ENCODE measurements at regions not wholly inside any gene's neighbourhood (a gene's known extent, or its start where the extent isn't known, plus 50 kb on each side); places are given as distances from the start of the nearest gene placed in this dataset.
A peak's percentile ranks its signal among the peaks of the same experiment; 100 is the strongest.

DNA sequence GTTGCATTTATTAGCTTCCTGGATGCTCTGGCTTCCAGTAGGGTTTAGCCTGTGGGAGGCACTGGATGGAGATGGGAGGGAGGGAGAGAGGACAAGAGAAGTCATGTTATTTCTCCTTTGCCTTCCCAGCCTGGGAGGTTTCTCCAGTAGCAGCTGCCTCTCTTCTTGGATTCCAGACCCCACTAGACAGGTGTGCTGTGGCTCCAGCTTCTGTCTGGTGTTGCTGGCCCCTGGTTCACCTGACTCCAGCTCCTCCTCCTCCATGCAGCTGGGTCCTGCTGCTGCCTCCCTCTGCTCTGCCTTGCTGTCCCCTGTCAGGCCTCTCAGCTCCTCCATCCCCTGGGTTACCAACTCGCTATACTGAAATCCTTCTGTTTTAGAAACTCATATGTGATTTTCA, 188.9 kb upstream of the TNP1 start:
- DNase-seq = no peak

DNA sequence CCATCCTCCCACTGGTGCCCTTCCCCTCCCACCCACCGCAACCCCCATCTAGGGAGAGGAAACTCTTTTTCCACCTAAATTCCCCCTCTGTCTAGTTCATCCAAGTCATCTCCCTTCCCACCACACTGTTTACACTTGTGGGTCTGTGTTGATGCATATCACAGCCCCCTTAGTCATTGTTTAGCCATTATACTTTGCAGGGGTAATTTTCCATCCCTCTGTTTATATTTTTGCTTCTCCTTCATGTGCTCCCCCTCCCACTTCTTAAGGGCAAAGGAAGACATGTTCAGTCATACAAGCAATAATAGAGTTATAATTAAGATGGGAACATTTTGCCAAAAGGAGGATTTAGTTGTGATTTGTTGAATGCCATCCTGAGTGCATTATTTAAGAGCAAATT, 187.8 kb upstream of the TNP1 start:
- no peak for DNase-seq

DNA sequence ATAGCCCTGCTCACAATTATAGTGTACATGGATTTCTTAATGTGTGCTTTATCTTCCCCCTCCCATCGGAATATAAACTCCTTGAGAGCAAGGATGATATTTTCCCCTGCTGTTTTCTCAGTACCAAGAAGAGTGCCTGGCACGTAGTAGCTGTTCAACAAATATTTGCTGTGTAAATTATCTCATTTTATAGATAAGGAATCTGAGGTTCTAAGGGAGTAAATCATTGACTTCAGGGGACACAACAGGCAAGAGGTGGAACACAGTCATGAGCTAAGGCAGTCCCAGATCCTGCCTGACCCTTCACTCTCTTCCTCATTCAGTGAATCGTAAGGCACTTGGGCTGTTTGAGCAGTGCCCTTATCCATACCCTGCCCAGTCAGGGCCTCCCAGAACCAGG, 187.3 kb upstream of the TNP1 start:
- no peak for DNase-seq

DNA sequence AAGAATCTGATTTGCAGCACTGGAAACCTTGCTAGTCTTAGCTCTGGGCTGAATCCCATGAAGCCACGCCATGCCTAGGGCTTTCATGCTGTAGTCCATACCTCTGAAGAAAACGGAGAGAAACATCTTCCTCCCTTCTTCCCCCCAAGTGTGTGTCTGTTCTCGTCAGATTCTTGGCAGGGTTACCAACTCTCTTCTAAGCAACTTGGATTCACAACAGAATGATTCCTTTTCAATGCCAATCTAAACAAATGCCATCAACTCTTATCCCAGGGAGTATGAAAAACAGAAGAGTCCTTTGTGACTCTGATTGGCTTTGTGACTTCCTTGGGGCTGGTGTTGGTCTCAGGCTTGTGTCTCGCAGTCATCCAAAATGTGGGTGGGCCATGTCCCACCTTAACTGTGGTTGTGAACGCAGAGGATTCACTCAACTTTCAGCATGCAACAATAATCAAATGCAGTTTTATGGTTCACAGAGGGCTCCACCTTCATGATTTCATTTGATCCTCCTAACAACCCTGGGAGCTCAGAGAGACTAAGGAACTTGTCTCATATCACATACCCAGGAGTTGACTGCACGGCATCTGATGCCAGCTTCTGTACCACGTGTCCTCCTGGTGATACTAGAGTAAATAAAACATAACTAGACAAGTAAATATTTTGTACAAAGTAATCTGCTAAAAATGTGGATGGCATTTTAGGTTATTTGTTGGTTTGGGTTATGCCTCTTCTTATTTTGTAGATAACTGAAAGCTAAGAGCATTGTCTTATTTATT, 186.0 kb upstream of the TNP1 start:
- no peak for DNase-seq

DNA sequence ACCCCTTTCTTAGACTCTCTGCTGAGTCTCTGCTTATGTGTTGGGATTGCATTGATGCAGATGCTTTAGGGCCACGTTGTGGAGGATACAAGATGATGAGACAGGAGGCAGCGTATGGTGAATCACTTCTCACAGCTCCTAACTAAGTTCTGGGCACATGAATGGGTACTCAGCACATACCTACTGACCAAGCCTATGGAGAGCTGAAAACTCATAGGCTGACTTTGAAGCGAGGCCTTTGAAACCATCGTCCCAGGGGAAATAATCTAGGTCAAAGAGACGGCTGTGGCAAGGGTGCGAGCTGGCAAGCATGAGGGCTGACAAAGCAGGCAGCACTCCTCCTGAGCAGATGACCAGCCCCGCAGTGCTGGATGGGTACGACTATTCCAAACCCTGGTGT, 180.2 kb upstream of the TNP1 start:
- DNase-seq = no peak

DNA sequence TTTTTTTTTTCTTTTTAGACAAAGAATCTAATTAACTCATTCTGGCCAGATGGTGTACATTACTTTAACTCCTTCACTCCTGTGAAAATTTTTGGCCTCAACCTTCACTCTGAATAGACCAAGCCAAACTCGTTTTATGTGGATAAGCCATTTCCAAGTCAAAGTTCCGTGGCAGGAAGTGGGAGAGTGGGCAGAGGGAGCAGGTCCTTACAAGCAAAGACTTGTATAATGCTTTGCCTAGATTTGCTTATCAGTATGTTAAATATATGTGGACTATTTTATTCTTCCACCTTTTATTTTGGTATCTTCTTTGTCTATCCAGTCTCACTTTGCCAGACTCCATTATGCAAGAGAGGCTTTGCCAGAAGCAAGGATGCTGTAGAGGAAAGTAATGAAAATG, 178.1 kb upstream of the TNP1 start:
- no peak for DNase-seq

DNA sequence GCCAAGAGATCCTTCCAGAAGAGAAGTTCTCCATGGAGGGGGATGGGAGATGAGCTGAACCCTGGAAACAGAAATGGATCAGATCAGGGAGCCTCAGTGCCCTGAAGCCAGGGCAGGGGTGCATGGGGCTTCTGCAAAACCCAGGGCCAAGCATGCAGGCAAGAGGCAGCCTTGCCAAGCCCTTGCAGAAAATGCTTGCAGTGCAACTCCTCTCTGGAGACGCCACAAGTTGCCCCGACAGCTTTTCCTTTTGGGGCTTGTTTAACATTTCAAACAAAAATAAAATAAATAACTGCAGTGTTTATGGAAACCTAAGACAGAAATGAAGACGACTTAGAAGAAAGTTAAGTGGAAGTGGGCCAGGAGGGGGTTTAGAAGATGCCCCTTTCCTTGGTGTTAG, 177.5 kb upstream of the TNP1 start:
- no peak for DNase-seq

DNA sequence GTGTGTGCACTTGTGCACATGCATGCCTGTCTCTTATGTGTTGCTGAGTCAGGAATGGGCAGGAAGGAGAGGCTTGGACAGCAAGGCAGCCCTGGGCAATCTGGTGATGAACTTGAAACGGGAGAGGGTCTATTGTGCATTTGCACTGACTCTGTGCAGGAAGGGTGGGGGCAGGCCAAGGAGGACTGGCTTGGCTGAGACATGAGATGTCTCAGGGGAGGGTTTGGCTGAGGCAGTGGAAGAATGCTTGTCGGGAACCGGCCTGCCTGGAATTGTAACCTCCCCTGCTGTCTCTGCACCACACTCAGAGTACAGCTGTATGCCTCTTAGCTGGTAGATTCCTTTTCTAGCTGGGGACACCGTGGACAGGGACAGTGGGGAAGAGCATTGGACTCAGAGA, 176.1 kb upstream of the TNP1 start:
- DNase-seq = no peak

DNA sequence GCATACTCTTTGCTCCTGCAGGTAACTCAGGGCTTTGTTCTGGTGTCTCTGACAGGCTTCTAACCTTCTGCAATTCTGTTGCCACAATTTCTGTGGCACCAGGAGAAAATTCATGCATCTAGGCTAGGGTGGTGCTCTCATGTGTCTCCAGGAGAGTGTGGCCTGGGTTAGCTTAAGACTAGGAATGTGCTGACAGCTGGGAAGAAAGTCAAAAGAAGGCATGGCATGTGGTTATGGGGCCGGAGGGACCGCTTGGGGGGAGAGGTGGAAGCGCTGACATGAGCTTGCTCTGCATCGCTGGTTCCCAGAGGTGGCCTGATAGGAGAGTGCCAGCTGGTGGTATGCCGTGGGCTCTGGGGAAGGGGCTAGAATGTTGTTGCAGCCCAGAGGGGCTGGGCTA, 173.3 kb upstream of the TNP1 start:
- no peak for DNase-seq

DNA sequence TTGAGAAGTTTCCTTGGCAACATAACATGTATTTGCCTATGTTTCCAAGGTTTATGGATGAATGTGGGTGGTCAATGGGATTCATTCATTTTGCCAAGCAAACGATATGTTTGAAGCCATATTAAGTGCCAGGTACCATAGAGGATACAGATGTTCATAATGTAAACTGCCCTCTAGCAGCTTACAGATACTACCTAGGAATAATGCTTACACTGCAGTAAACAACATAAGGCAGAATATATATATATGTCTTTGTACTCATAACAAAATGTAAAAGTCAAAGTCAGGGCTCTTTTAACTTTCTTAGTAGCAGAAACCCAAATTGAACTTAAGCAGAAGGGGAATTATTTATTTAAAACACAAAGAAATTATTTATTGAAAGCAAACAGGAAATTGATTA, 171.6 kb upstream of the TNP1 start:
- DNase-seq = no peak

DNA sequence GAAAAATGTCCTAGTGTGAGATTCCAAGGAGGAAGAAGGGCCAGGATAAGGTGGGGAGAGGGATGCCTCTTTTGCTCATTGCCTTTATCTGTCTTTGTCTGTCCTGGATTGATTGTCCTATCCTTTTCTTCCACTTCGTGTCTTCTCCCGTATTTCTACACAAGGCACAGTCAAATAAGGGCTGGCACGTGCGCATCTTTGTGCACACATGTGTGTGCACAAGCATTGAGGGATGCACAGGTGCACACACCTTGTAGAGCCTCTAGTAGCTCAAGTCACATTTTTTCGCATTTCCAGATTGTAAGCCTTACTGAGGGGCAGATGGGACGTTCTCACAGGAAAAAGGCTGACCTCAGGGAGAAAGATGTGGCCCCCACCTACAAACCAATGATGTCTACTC, 170.2 kb upstream of the TNP1 start:
- no peak for DNase-seq

DNA sequence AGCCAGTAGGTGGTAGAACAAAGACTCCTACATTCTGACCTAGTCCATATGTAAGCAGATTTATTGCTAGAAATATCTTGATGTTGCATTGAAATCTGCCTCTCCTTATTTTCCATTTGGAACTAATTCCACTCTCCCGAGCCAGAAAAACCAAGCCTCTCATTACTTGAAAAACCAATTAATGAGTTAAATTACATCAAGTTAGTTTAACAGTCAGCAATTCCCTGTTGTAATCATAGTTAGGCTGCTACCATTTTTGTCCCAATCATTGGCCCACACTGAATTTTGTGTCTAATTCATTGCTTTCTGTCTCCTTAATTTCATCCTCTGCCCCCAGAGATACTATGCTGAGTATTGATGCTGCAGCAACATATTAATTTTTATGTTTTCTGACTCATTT, 168.3 kb upstream of the TNP1 start:
- no peak for DNase-seq

DNA sequence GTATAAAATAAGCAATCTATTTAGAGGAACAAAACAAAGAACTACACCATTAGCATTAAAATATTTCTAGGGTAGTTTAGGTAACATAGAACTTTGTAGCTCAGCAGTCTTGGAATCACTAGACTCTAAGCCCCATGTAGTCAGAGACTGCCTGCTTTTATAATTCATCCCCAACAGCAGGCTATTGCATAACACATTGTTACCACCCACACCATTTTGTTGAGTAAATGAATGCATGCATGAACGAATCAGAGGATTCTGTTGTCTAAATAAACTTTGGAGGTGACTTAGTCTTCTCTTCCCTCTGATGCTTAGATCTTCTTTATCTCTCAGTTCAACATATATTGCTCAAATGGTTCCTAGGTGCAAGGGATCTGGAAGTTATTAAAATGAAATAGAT, 167.6 kb upstream of the TNP1 start:
- no peak for DNase-seq

DNA sequence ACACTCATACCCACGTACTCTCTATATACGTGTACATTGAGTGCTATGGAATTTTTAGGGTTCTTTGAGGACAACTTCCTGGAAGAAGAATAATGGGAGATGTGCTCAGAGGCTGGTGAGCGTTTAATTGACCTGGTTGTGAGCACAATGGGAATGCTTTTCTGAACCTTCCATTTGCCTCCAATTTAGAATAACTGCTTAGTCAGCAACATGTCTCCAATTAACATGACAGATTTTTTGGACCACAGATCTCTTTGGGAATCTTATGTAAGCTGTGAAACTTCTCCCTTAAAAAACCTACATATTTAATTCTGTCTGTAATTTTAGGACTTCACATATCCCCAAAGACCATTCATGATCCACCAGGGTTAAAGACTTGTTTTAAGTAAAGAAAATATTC, 166.7 kb upstream of the TNP1 start:
- DNase-seq = no peak

DNA sequence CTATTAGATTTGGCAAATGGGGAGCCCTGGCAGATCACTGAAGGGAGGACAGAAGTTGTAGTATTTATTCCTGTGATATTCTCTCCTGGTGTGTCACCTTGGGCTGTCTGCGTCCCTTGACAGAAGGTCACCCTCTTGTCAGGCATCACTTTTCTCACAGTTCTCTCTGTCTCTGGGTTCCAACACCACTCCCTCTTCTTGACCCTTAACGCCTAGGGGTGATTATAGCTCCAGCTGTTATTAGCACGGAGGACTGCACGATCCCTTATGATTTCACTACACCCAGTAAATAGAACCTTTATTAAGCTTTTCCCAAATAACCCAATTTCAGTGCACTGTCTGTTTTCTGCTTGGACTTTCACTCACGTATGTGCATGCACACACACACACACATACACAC, 166.3 kb upstream of the TNP1 start:
- no peak for DNase-seq

DNA sequence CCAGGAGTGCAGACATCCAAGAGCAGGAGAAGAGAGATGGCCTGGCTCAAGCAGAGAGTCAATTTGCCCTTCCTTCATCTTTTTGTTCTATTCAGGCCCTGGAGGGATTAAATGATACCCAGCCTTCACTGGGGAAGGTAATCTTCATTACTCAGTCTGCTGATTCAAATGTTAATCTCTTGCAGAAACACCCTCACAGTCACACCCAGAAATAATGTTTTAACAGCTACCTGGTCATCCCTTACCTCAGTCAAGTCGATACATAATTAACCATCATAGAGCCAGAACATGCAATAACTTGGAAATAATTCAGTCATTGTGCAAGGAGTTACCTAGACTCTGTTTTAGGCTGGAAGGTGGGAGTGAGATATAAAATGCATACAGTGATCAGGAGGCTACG, 163.7 kb upstream of the TNP1 start:
- DNase-seq = peak; percentile 42

DNA sequence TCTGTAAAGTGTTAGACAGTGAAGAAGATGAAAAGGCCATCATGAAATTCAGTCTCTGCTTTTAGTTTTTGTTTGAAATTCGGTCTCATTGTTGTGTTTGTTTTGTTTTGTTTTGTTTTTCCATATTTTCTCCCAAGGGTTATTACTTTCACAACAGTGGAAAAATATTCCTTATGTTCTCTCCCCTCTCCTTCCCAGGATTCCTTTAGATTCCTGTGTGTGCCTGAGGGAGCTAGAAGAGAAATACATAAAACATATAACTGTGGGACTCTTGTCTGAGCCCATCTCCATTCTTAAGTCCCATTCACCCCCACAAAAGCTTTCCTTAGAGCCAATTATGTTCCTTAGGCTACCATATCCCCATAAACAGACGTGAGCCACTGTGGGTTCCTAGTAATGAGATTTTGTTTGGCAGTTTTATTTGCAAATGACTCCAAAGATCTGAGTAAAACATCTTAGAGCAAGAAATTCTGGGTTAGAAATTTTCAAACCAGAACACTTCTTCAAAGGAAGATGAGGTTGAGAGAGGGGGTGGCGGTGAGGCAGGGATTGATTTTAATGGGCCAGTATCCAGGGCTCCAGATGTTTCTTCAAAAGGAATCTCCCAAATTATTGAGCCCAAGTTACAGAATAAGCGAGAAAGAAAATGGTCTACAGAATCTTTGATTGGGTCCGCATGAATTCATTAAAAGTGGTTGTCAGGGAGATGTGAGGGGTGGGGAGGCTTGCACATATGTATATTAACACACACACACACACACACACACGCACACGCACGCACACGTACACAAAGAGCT, 157.8 kb upstream of the TNP1 start:
- peak; percentile 72 for DNase-seq

DNA sequence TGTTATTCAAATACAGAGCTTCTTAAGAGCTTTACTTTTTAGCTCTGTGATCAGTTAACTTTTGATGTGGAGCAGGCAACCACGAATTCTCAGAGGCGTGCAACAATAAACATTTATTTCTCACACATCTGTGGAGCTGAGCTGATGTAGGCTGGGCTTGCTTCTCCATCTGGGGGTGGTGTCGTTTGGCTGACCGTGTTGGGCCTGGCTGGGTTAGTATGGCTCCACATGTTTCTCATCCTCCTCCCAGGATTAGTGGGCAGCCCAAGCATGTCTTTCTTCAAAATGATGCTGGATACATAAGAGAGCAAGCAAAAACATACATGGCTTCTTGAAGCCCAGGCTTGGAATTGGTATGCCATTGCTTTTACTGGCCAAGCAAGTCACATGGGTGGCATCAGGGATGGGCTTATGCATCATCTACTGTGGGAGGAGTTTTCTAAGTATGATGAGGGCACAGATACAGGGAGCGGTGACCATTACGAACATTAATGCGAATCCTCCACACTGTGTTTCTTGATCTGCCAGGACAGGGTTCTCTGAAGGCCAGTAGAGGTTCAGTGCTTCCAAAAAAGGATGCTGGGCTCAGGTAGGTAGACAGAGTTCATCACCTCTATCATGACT, 157.0 kb upstream of the TNP1 start:
- peak; percentile 13 for DNase-seq

DNA sequence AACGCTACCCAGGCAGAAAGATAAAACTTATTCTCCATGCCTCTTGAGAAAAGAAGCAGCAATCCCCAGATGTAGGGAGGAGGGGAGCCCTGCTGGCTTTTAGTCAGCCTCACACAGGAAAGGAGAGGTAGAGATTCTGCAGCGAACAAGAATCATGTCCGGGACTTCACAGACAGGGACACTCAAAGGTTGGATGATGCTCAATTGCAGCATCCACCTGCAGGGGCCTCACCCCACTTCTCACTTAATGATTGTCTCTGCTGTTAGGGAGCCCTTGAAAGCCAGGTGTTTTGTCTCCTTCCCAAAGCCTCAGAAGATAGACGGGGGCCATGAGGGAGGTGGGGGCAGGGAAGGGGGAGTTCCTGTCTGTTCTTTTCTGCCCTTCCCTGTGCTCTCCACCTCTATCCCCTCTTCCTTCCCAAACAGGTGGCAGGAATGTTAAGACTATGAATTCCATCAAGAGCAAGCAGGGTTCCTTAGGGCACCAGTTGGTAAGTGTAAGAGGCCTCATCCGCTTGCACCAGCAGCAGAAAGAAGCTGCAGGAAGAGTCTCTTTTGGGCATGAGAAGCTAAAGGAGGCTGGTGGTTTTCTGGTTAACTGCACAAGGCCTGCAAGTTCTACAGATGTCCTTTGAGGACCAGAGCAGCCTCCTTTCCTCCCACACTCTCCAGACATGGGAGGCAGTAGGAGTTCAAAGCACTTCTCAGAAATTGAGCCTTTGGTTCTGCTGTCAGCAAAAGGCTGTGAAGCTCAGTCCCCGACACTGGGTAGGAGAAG, 154.7 kb upstream of the TNP1 start:
- no peak for DNase-seq

DNA sequence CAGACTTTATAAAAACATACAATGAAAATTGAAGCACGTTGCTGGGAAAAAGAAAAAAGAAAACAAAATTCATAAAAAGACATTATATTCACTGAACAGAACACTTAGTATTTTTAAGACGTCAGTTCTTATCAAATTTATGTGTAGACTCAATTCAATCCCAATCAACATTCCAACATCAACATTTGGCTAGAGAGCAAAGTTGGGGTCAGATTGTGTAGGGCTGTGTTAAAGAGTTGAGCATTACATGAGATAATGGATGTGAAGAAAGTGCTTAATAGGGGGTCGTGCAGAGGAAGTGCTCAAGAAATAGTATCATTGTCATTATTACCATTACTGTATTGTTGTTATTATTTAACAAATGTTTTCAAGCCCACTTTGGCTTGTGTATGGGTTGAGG, 154.1 kb upstream of the TNP1 start:
- no peak for DNase-seq

DNA sequence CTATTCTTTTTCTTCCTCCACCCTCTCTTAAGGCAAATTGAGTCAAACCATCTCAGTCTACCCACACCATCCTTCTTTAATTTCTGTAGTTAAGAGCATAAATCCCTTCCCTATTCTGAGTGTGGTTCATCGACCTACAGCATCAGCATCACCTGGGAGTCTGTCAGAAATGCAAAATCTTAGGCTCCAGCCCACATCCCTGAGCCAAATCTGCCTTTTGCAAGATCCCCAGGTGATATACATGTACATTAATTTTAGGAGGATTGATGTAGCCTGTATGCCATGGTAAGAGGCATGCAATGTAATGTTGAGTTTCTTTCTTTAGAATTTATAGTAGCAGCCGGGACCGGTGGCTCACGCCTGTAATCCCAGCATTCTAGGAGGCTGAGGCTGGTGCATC, 151.7 kb upstream of the TNP1 start:
- DNase-seq = no peak

DNA sequence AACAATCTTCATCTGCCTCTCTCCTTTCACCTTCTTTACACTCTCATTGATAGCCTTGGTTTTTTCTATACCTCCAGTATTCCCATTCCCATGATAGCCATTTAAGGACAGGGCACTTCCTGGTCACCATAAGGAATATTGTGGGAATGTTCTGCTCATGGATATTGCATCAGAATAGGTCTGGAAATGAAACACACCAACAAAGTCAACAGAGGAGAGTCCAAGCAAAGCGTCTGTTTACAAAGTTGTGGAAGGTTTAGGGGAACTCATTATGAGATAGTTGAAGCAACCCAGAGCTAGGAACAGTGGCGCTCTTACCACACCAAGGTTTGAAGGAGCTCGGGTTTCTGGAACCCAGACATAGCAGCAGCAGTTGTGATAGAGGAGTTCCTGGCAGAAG, 150.3 kb upstream of the TNP1 start:
- no peak for DNase-seq

DNA sequence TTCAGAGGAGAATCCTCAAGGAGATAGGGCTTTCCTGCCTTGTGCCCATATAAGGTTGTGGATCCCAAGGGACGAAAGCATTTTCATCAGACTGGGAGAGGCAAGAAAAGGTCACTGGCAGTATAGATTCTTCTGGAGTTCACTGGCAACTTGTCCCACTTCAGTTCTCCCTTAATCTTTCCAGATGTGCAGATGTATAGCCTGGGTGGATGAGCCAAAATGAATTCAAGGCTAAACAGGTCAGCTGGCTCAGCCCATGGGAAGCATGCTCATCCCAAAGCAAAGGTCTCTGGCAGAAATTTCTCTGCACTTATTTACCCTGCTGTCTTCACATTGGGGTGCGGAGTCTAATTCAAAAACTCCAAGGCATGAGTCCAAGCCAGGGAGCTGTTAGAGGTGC, 148.9 kb upstream of the TNP1 start:
- no peak for DNase-seq

DNA sequence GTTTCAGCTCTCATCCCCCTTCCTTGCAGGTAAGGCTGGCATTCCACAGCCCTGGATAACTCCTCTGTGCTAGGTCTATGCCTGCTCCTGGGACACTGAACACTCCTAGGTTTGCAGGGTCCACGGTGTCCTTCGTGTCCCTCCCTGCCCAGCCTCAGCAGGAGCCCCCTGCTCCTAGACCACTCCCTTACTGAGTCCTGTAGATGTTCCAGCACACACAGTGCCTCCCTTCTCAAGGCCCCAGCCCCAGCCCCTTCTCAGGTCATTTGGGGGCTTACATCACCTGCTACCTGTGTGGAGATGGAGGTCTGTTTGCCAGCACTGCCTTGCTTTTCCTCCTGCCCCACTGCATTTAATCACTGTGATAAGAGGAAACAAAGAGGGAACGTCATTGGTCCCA, 146.4 kb upstream of the TNP1 start:
- no peak for DNase-seq

Measured in NCI-H82 (cell line).